ENCODE measurements at regions not wholly inside any gene's neighbourhood (a gene's known extent, or its start where the extent isn't known, plus 50 kb on each side); places are given as distances from the start of the nearest gene placed in this dataset.

GRCh38 chr1:84748364-84748763 is 58.1 kb upstream of the SSX2IP start:
- no peak for DNase-seq
- TF ChIP-seq CTCF (IDR thresholded peaks at IDR 0.05; ENCODE audit: low read depth, low read length) = no peak
- H3K9me3 ChIP-seq (ENCODE audit: severe bottlenecking) = no peaks in the 10 kb centered on the region
- no peak overlapping the region for H3K4me3 ChIP-seq (ENCODE audit: low read depth, low read length)
- no peaks in the 10 kb centered on the region for H3K36me3 ChIP-seq
- no peak overlapping the region for H3K27ac ChIP-seq
- H3K27me3 ChIP-seq (ENCODE audit: insufficient read depth, low read depth, severe bottlenecking) = no peaks in the 10 kb centered on the region

GRCh38 chr1:84745857-84746256 is 55.6 kb upstream of the SSX2IP start:
- no peak for DNase-seq
- no peak for TF ChIP-seq CTCF (IDR thresholded peaks at IDR 0.05; ENCODE audit: low read depth, low read length)
- Histone ChIP-seq H3K36me3 (no peaks in the 10 kb centered on the region), H3K27ac (no peak overlapping the region), H3K9me3 (ENCODE audit: severe bottlenecking) (no peaks in the 10 kb centered on the region), H3K4me3 (ENCODE audit: low read depth, low read length) (no peak overlapping the region), H3K27me3 (ENCODE audit: insufficient read depth, low read depth, severe bottlenecking) (no peaks in the 10 kb centered on the region)

GRCh38 chr1:84743896-84744295 is 53.6 kb upstream of the SSX2IP start:
- no peak for DNase-seq
- TF ChIP-seq CTCF (IDR thresholded peaks at IDR 0.05; ENCODE audit: low read depth, low read length) = no peak
- H3K27ac ChIP-seq = no peak overlapping the region

GRCh38 chr1:84742653-84743052 is 52.4 kb upstream of the SSX2IP start:
- H3K4me3 ChIP-seq (ENCODE audit: low read depth, low read length) = no peak overlapping the region
- H3K9me3 ChIP-seq (ENCODE audit: severe bottlenecking) = no peaks in the 10 kb centered on the region
- no peak for TF ChIP-seq CTCF (IDR thresholded peaks at IDR 0.05; ENCODE audit: low read depth, low read length)
- DNase-seq = no peak
- H3K27me3 ChIP-seq (ENCODE audit: insufficient read depth, low read depth, severe bottlenecking) = no peaks in the 10 kb centered on the region
- H3K27ac ChIP-seq = no peak overlapping the region
- H3K36me3 ChIP-seq = no peaks in the 10 kb centered on the region

More at GRCh38 chr1:84743896-84744295, 53.6 kb upstream of the SSX2IP start:
- no peaks in the 10 kb centered on the region for H3K9me3 ChIP-seq (ENCODE audit: severe bottlenecking)
- H3K4me3 ChIP-seq (ENCODE audit: low read depth, low read length) = no peak overlapping the region
- no peaks in the 10 kb centered on the region for H3K36me3 ChIP-seq
- no peaks in the 10 kb centered on the region for H3K27me3 ChIP-seq (ENCODE audit: insufficient read depth, low read depth, severe bottlenecking)

GRCh38 chr1:84740050-84740714 is 49.9 kb upstream of the SSX2IP start:
- H3K36me3 ChIP-seq = no peaks in the 10 kb centered on the region
- no peak overlapping the region for H3K4me3 ChIP-seq (ENCODE audit: low read depth, low read length)
- no peak for DNase-seq
- H3K27me3 ChIP-seq (ENCODE audit: insufficient read depth, low read depth, severe bottlenecking) = no peaks in the 10 kb centered on the region
- H3K9me3 ChIP-seq (ENCODE audit: severe bottlenecking) = no peaks in the 10 kb centered on the region
- no peak for TF ChIP-seq CTCF (IDR thresholded peaks at IDR 0.05; ENCODE audit: low read depth, low read length)
- H3K27ac ChIP-seq = no peak overlapping the region
